ENCODE measurements at regions not wholly inside any gene's neighbourhood (a gene's known extent, or its start where the extent isn't known, plus 50 kb on each side); places are given as distances from the start of the nearest gene placed in this dataset.

- no peak for TF ChIP-seq CTCF (IDR thresholded peaks at IDR 0.05; ENCODE audit: unreplicated experiment)
- H3K36me3 Mint-ChIP-seq = no peaks in the 10 kb centered on the region
- H3K9me3 Mint-ChIP-seq = peaks cover 3% of the 10 kb centered on the region
Measured at GRCh38 chr16:6864671-6865070, 468.0 kb upstream of the RBFOX1 start.

GRCh38 chr16:6864244-6864643 is 468.4 kb upstream of the RBFOX1 start:
- Mint-ChIP-seq H3K9me3 (peaks cover 3% of the 10 kb centered on the region), H3K36me3 (no peaks in the 10 kb centered on the region), H3K4me3 (no peak overlapping the region), H3K27me3 (ENCODE audit: low read depth) (peaks cover 19% of the 10 kb centered on the region), H3K27ac (no peak overlapping the region), H3K4me1 (no peaks in the 10 kb centered on the region)
- no peak for TF ChIP-seq CTCF (IDR thresholded peaks at IDR 0.05; ENCODE audit: unreplicated experiment)
- DNase-seq (ENCODE audit: low spot score in 2 of 2, unreplicated experiment in 2 of 2) = no peak

More at GRCh38 chr16:6864671-6865070, 468.0 kb upstream of the RBFOX1 start:
- peaks cover 14% of the 10 kb centered on the region for H3K27me3 Mint-ChIP-seq (ENCODE audit: low read depth)
- H3K4me3 Mint-ChIP-seq = no peak overlapping the region
- H3K4me1 Mint-ChIP-seq = no peaks in the 10 kb centered on the region
- no peak for DNase-seq (ENCODE audit: low spot score in 2 of 2, unreplicated experiment in 2 of 2)
- no peak overlapping the region for H3K27ac Mint-ChIP-seq

- Mint-ChIP-seq H3K9me3 (no peaks in the 10 kb centered on the region), H3K27me3 (ENCODE audit: low read depth) (peaks cover 25% of the 10 kb centered on the region), H3K27ac (no peak overlapping the region)
Measured at GRCh38 chr16:6863135-6863534, 469.5 kb upstream of the RBFOX1 start.

GRCh38 chr16:6861815-6862477 is 470.7 kb upstream of the RBFOX1 start:
- Mint-ChIP-seq H3K36me3 (no peaks in the 10 kb centered on the region), H3K4me3 (no peak overlapping the region), H3K27ac (no peak overlapping the region), H3K9me3 (no peaks in the 10 kb centered on the region), H3K4me1 (no peaks in the 10 kb centered on the region), H3K27me3 (ENCODE audit: low read depth) (peaks cover 35% of the 10 kb centered on the region)
- no peak for DNase-seq (ENCODE audit: low spot score in 2 of 2, unreplicated experiment in 2 of 2)
- no peak for TF ChIP-seq CTCF (IDR thresholded peaks at IDR 0.05; ENCODE audit: unreplicated experiment)

More at GRCh38 chr16:6863135-6863534, 469.5 kb upstream of the RBFOX1 start:
- no peak for DNase-seq (ENCODE audit: low spot score in 2 of 2, unreplicated experiment in 2 of 2)
- no peak for TF ChIP-seq CTCF (IDR thresholded peaks at IDR 0.05; ENCODE audit: unreplicated experiment)
- no peaks in the 10 kb centered on the region for H3K4me1 Mint-ChIP-seq
- no peak overlapping the region for H3K4me3 Mint-ChIP-seq
- no peaks in the 10 kb centered on the region for H3K36me3 Mint-ChIP-seq

- Mint-ChIP-seq H3K36me3 (no peaks in the 10 kb centered on the region), H3K27me3 (ENCODE audit: low read depth) (peaks cover 42% of the 10 kb centered on the region), H3K27ac (no peak overlapping the region), H3K4me1 (no peaks in the 10 kb centered on the region), H3K9me3 (no peaks in the 10 kb centered on the region), H3K4me3 (no peak overlapping the region)
- TF ChIP-seq CTCF (IDR thresholded peaks at IDR 0.05; ENCODE audit: unreplicated experiment) = no peak
- DNase-seq (ENCODE audit: low spot score in 2 of 2, unreplicated experiment in 2 of 2) = no peak
Measured at GRCh38 chr16:6861135-6861814, 471.4 kb upstream of the RBFOX1 start.
